ENCODE measurements at regions not wholly inside any gene's neighbourhood (a gene's known extent, or its start where the extent isn't known, plus 50 kb on each side); places are given as distances from the start of the nearest gene placed in this dataset.

GRCh38 chr16:55988013-55988412, 112.8 kb upstream of the CES5A start:
- Mint-ChIP-seq H3K36me3 (no peaks in the 10 kb centered on the region), H3K27ac (no peak overlapping the region), H3K27me3 (ENCODE audit: low read depth) (no peaks in the 10 kb centered on the region), H3K4me1 (peaks cover 9% of the 10 kb centered on the region), H3K4me3 (no peak overlapping the region), H3K9me3 (peaks cover 17% of the 10 kb centered on the region)
- TF ChIP-seq CTCF (IDR thresholded peaks at IDR 0.05; ENCODE audit: unreplicated experiment) = no peak
- no peak for DNase-seq (ENCODE audit: low spot score in 2 of 2, unreplicated experiment in 2 of 2)

GRCh38 chr16:55982597-55982996, 107.4 kb upstream of the CES5A start:
- no peaks in the 10 kb centered on the region for H3K27me3 Mint-ChIP-seq (ENCODE audit: low read depth)
- no peaks in the 10 kb centered on the region for H3K36me3 Mint-ChIP-seq
- H3K4me1 Mint-ChIP-seq = no peaks in the 10 kb centered on the region
- TF ChIP-seq CTCF (IDR thresholded peaks at IDR 0.05; ENCODE audit: unreplicated experiment) = no peak
- H3K9me3 Mint-ChIP-seq = peaks cover 17% of the 10 kb centered on the region
- H3K27ac Mint-ChIP-seq = no peak overlapping the region
- DNase-seq (ENCODE audit: low spot score in 2 of 2, unreplicated experiment in 2 of 2) = no peak
- no peak overlapping the region for H3K4me3 Mint-ChIP-seq

GRCh38 chr16:55981557-55981956, 106.4 kb upstream of the CES5A start:
- H3K4me1 Mint-ChIP-seq = no peaks in the 10 kb centered on the region
- H3K4me3 Mint-ChIP-seq = no peak overlapping the region
- no peak for DNase-seq (ENCODE audit: low spot score in 2 of 2, unreplicated experiment in 2 of 2)
- H3K27me3 Mint-ChIP-seq (ENCODE audit: low read depth) = no peaks in the 10 kb centered on the region
- no peaks in the 10 kb centered on the region for H3K36me3 Mint-ChIP-seq
- no peak for TF ChIP-seq CTCF (IDR thresholded peaks at IDR 0.05; ENCODE audit: unreplicated experiment)
- H3K9me3 Mint-ChIP-seq = peaks cover 10% of the 10 kb centered on the region
- no peak overlapping the region for H3K27ac Mint-ChIP-seq

- H3K4me1 Mint-ChIP-seq = peaks cover 3% of the 10 kb centered on the region
- no peak for TF ChIP-seq CTCF (IDR thresholded peaks at IDR 0.05; ENCODE audit: unreplicated experiment)
- no peak overlapping the region for H3K27ac Mint-ChIP-seq
- H3K4me3 Mint-ChIP-seq = no peak overlapping the region
- no peaks in the 10 kb centered on the region for H3K9me3 Mint-ChIP-seq
- no peak for DNase-seq (ENCODE audit: low spot score in 2 of 2, unreplicated experiment in 2 of 2)
- H3K27me3 Mint-ChIP-seq (ENCODE audit: low read depth) = no peaks in the 10 kb centered on the region
- no peaks in the 10 kb centered on the region for H3K36me3 Mint-ChIP-seq
Measured at GRCh38 chr16:55976815-55977214, 101.6 kb upstream of the CES5A start.

- peak overlapping the region; percentile 79 for H3K27ac Mint-ChIP-seq
- DNase-seq (ENCODE audit: low spot score in 2 of 2, unreplicated experiment in 2 of 2) = no peak
- no peaks in the 10 kb centered on the region for H3K9me3 Mint-ChIP-seq
- peaks cover 34% of the 10 kb centered on the region for H3K4me1 Mint-ChIP-seq
- no peak overlapping the region for H3K4me3 Mint-ChIP-seq
- no peaks in the 10 kb centered on the region for H3K36me3 Mint-ChIP-seq
- no peaks in the 10 kb centered on the region for H3K27me3 Mint-ChIP-seq (ENCODE audit: low read depth)
- no peak for TF ChIP-seq CTCF (IDR thresholded peaks at IDR 0.05; ENCODE audit: unreplicated experiment)
Measured at GRCh38 chr16:55971447-55971846, 96.3 kb upstream of the CES5A start.

- H3K36me3 Mint-ChIP-seq = no peaks in the 10 kb centered on the region
Measured at GRCh38 chr16:55968221-55968620, 93.0 kb upstream of the CES5A start.

More at GRCh38 chr16:55968221-55968620, 93.0 kb upstream of the CES5A start:
- no peak for TF ChIP-seq CTCF (IDR thresholded peaks at IDR 0.05; ENCODE audit: unreplicated experiment)
- no peaks in the 10 kb centered on the region for H3K27me3 Mint-ChIP-seq (ENCODE audit: low read depth)
- no peaks in the 10 kb centered on the region for H3K9me3 Mint-ChIP-seq
- H3K4me1 Mint-ChIP-seq = peaks cover 56% of the 10 kb centered on the region
- H3K4me3 Mint-ChIP-seq = no peak overlapping the region
- H3K27ac Mint-ChIP-seq = peak overlapping the region; percentile 57
- no peak for DNase-seq (ENCODE audit: low spot score in 2 of 2, unreplicated experiment in 2 of 2)
